ENCODE measurements at regions not wholly inside any gene's neighbourhood (a gene's known extent, or its start where the extent isn't known, plus 50 kb on each side); places are given as distances from the start of the nearest gene placed in this dataset.

DNA sequence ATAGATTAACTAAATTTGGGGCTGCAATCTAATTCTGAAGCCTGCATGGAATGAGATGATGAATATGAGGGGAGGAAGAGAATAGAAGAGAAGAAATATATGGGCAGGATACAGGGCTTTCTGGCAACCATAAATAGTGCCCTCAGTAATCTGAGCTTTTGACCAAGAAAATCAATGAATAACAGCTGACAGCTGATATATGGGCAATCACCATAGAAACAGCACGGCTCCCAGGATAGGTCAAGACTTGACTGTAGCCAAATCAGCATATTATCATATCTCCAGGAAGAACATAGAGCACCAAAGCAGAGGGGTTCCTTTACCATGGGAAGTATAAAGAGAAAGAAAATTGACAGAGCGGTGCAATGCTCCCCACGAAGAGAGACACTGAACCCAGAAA lies 643.8 kb upstream of the TENM4 start:
- no peak for FAIRE-seq

DNA sequence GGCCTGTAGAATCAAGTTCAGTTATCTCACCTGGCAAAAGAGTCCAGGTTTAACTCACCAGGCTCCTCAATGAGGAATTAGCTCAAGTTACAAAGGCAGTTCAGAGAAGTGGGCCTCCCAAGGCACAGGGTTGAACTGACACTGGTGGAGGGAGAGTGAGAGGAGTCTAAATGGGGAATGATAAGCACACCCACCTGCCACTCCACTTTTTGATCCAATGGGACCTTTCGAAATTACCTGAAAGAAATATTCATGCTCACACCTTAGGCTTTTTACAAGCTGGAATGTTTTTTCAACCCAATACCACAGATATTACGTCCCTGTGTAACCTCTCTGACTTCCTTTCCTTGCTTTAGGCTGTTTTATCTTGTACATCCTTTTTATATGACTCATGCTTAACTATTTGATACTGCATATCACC lies 642.7 kb upstream of the TENM4 start:
- no peak for FAIRE-seq

DNA sequence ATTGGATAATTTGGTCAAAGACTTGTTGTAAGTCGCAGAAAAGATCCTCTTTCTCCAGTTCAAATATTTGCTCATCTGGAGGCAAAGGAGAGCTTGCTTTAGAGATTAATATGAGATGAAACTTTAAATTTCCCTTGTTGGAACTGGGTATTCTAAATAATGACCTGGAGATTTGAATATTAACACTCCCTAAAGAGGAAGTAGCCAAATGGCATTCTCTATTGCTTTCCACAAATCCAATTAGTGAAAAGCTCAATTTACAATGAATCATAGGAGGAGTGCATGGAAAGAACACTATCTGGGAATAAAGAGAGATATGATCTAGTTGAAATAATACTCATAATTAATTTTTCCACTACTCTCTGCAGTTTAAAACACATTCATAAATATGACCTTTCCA lies 641.6 kb upstream of the TENM4 start:
- no peak for FAIRE-seq

DNA sequence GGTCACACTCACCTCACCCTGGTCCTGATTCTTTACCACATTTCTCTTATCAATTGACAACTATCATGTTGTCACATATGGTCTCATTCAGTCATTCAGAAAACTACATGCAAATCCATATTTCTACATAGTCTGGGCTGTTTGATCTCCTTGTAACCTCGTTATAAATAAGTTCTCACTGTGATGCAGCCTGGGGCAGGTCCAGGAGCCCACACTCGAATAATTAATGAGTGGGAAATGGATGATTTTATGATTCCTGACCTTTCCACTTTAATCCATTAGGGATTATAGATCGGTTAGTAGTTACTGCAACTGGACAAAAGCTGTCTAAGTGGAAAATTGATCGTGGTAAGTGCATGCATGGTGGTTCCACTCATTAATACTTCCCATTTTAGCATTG lies 636.3 kb upstream of the TENM4 start:
- FAIRE-seq: no peak

DNA sequence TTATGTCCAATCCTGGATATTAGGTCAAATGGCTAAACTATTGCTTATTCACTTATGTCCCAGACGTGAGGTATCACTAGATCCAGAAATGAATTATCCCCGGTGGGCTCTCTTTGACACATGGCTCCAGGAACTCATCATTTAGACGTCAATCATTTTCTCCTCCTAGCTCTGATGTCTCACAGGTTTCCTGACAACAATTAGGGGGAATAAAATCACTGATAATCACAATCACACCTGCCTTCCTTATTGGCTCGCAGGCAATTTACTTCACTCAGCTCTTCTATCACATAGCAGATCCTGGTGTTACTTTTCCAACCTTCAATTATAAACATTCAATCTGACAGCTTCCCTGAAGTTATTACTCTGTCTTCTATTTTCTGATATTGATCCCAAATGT lies 634.0 kb upstream of the TENM4 start:
- FAIRE-seq: no peak

DNA sequence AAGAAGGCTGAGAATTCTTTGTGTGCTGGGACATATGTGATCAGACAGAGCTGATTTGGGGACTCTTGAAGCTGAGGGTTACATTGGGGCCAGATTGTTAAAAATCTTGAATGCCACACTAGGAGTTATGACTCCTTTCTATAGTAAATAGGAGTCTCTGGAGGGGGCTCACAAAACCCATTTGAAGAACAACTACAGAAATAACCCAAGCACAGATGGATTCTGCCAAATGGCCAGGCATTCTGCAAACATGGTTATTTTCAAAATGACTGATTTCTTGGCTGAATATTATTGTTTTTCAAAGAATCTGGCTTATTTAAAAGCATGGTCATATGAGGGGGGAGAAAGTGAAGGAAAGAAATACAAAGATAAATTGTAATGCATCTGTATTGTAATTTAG lies 625.5 kb upstream of the TENM4 start:
- FAIRE-seq: no peak

DNA sequence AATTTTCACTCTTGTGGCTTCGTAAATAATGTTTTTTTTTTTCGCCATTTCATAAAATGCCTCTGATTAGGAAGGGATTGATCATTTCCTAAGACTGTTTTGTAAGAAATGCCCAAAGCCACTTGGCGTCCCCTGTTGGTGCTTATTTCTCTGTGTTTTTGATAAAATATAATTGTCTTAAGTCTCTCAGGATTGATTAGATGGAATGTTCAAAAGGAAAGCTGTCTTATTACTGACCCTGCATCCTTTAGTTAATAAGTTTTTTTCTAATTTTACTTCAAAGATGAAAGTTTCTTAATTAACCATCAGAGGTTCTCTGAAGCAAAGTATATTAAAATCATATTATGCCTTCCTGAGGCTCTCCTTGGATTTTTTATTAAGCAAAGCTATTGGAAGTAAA lies 624.3 kb upstream of the TENM4 start:
- no peak for FAIRE-seq

DNA sequence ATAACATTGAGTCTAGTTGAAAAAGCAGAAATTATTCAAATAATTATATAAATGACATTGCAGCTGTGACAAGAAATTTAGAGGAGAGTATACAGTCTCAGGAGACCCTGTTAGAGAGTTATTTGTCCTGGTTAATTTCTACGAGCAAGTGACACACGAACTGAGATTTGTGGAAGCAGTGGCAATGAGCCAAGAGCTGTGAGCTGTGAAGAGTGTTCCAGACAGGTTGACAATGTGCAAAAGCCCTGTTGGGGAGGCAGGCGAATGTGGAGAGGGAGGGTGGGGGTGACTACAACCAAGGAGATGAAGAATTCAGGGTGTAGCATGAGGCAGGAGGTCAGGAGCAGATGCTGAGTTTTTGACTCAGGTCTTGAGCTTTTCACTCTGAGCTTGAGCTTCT lies 620.2 kb upstream of the TENM4 start:
- no peak for FAIRE-seq

DNA sequence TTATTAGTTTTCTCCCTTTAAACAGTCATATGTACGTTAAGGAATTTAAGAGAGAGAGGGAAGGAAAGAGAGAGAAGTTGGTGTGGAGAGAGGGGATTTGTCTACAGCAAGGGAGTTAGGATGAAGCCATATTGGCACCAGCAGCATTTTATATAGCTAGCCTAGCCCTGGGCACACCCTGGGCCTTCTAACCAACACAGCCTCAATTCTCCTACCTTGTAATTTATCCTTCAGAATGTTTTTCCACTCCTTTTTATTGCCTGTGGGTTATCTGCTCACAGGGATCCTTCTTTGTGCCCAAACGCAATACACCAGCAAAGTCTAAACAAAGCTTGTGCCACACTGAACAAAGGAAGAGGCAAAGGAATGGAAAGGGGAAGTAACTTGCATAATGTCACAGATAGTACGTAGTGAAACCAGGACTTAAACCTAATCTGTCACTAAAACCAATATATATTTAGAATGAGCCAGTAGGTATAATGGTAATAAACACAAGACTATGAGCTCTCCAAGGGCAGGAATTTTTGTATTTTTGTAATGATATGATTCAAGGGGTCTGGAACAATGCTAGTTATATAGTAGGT lies 613.8 kb upstream of the TENM4 start:
- no peak for FAIRE-seq

DNA sequence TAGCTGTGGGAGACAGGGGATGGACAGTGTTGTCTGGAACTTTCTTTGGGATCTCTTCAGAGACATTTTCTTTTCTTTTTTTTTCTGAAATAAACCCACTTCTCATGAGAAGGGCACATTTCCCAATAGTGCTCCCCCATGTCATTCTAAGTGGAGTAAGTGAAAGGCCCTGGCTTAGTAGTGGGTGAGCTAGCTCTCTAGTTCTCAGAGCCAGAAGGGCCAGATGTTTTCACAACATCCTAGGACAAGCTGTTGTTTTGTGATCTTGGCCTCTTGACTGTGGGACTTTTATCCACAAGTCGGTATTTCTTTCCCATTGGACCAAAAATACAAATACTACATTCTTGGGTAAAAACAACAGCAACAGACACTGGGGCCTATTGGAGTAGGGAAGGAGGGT lies 607.7 kb upstream of the TENM4 start:
- FAIRE-seq: no peak

DNA sequence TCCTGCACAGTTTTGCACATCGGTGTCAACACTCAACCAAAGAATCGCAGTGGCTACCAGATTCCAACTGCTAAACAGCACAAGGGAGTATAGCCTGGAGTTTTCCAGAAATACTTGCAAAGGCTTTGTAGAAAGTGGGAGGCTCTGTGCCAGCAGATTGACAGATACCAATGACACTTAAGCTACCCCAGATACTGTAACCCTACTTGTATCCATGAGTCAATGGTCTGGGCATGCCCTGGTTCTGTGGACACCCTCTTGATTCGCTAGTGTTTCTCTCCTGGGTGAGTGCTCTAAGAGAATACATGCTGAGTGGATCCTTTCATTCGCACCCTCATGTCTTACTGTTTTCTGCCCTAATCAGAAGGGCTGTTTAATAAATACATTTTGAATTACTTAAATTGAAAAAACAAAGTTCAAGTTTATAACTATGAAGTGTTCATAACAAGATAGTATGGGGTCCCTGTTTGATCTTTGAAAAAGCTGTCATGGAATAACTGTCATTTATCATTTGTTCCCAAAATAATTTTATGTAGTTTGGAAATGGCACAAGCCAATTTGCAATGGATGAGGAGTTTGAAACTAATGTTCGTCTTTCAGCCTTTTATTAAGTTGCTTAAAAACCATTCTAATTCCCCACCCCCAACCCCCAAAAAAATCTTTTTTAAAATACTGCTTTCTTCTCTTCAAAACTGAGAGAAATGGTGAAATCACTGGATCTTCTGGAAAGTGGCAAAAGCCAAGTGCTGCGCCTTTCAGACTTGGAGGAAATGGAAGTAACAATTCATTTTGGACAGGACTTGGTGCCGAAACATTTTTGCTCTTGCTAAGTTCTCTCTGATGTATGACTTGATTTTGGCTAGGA lies 600.5 kb upstream of the TENM4 start:
- no peak for FAIRE-seq

DNA sequence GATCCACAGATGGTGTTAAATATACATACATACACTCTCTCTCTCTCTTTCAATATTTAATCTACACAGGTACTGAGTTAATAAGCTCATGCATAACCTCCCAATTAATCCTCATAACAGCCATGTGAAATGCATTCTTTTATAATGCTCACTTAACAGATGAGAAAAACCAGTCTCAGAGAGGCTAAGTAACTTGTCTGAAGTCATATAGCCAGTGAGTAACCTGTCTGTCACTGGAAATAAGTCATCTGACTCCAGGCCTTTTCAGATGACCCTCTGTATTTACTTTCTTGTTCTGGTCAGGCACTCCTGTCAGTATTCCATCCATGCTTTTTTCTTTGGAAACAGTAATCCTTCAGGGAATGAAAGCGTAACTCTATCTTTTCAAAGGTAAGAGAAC lies 594.0 kb upstream of the TENM4 start:
- no peak for FAIRE-seq

DNA sequence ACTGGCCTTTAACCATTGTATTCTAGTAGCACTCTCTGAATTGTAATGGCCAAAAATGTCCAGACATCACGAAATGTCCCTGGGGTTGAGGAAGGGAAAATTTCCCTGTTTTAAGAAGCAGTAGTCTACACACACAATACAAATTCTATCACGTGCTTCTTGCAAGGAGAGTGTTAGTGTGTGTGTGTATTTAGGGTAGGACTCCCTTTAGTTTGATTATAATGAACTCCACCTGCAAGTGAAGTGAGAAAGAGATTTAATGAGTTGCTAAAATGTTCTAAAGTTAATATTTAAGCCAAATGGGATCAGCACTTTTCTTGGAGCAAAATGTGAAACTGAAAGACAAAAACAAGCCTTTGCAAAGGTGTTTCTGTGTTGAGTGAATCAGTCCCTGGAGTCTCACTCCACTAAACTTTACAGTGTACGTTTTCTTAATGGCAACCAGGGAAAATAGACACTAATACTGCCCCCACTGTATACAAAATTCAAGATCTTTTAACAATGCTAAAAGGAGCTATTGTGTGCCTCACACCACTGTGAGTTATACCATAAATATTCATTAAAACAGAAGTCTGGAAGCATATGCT lies 590.3 kb upstream of the TENM4 start:
- FAIRE-seq: no peak

DNA sequence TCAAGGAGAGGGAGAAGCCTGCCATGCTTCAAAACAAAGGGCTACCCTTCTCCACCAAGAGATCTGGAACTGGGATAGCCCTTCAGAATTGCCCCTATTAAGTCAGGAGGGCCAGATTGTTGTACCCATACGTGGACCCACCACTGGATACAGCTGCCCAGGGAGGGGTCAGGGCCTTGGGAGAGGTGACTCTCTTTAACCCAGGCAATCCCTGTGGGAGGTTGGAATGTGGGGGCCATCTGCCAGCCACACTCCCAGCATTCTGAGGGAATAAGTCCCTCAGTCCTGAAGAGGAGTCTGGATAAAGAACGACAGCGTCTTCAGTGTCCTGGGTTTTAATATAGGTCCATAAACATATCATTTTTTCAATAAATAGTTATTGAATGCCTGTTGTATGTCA lies 588.2 kb upstream of the TENM4 start:
- FAIRE-seq: no peak

DNA sequence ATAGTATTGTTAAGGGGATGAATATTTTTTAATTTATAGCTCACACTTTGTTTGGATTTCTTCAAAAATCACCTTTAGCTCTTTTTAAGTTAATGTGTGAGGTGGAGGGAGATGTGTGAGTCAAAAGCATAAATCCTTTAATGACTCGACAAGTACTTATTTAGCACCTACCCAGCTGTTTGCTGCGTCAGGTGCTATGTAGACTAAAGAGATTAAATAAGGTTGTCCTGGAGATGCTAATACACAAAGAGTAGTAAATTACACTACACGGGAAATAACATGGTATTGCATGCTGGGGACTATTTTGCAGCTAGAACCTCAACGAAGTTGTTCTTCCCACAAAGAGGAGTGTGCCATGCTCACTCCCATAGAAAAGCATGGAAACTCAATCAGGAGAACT lies 583.3 kb upstream of the TENM4 start:
- FAIRE-seq: no peak

DNA sequence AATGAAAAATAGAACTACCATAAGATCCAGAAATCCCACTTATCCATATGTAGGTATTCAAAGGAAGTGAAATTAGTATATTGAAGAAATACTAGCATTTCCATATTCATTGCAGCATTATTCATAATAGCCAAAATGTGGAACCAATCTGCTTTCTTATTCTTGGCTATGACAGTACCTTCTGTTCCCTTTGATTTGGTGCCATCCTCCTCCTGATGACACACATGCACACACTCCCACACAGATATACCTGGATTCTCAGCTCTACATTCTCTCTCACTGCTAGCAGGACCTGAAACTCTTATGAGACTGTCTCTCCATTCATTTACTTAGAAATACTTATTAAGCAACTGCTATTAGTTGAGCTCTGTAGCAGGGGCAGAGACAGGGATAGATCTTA lies 582.6 kb upstream of the TENM4 start:
- FAIRE-seq: no peak

DNA sequence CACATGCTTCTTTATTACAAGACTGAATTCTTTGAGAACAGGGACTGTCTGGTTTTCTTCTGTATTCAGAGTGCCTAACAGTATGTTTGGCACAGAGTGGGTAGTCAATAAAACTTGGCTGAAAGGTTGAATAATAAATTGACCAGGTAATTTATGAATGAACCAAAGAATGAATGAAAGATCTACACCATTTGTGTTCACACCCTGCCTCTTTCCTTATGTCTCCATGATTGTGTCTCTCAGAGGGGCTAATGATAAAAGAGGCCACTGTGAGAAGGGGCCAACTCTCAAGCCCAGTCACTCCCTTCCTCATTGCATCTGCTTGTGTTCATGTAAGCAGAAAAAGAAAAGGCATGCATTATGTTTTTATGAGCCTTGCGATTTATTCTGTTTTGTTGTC lies 569.7 kb upstream of the TENM4 start:
- FAIRE-seq: no peak

DNA sequence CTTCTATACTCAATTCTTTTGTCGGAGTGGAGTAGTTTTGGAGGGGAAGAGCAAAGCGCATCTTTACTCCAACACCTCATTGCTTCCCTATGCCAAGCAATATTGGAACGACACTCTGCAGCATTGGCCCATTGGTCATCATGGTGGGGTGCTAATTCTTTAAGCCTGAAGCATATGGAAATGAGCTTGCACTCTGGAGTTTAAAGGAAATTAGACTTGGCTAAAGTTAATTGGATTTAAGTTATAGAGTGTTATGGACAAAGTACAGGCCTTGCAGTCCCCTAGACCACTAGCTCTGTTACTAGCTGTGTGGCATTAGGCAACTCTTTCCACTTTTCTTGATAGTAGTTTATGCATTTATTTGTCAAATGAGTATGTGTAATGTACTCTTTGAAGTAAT lies 568.3 kb upstream of the TENM4 start:
- no peak for FAIRE-seq

DNA sequence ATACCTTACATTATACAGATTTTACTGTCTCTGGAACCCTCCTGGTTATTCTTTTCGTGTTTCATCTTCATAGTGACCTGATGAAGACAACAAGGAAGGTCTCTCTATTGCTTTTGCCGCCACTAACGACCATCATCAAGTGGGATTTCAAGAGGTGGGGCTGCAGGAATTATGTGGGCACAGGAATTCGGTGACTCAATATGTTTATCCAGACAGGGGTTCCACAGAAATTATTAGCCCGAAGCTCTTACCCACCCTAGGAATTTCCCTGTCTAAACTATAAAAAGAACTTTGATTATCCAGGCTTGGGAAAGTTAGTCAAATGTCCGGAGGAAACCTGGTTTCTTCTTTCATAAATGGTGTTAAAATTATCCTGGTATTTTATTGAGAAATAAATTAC lies 566.8 kb upstream of the TENM4 start:
- no peak for FAIRE-seq

DNA sequence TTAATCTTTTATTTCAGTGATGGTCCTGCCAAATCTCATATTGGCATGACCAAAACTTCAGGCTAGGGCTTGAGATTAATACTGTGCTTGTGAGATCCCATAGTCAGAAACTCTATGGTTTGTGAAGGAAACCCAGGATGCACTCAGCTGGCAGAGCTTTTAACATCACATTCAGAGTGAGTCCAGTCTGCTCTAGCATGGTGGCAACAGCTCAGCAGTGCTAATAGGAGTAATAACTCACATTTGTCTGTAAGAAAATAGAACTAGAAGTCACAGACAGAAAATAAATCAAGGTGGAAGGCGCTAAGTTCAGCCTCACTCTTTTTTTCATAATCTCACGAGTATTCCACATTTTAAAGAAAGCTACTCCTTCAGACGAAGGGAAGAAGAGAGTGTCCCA lies 549.3 kb upstream of the TENM4 start:
- FAIRE-seq: no peak

DNA sequence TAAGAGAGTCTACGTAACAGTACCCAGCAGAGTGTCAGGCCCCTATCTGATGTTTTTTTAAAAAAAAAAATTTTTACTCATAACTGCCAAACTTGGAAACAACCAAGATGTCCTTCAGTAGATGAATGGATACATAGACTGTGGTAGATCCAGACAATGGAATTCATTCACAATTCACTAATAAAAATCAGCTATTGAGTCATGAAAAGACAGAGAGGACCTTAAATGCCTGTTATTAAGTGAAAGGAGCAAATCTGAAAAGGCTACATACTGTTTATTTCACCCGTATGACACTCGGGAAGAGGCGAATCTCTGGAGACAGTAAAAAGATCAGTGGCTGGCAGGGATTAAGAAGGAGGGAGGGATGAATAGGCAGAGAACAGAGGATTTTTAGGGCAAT lies 541.4 kb upstream of the TENM4 start:
- FAIRE-seq: no peak

DNA sequence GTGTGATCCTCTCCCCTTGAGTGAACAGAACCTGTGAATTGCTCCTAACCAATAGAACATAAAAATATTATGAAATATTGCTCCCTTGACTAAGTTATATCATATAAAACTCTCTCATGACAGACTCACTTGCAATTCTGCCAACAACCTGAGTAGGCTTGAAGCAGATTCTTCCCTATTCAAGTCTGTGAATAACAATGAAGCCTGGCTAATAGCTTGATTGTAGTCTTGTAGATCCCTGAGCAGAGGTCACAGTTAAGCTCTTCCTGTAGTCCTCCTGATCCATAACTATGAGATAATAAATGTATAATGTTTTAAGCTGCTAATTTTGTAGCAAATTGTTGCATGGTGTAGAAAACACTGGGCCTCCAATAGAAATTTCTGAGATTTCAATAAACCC lies 540.1 kb upstream of the TENM4 start:
- no peak for FAIRE-seq

DNA sequence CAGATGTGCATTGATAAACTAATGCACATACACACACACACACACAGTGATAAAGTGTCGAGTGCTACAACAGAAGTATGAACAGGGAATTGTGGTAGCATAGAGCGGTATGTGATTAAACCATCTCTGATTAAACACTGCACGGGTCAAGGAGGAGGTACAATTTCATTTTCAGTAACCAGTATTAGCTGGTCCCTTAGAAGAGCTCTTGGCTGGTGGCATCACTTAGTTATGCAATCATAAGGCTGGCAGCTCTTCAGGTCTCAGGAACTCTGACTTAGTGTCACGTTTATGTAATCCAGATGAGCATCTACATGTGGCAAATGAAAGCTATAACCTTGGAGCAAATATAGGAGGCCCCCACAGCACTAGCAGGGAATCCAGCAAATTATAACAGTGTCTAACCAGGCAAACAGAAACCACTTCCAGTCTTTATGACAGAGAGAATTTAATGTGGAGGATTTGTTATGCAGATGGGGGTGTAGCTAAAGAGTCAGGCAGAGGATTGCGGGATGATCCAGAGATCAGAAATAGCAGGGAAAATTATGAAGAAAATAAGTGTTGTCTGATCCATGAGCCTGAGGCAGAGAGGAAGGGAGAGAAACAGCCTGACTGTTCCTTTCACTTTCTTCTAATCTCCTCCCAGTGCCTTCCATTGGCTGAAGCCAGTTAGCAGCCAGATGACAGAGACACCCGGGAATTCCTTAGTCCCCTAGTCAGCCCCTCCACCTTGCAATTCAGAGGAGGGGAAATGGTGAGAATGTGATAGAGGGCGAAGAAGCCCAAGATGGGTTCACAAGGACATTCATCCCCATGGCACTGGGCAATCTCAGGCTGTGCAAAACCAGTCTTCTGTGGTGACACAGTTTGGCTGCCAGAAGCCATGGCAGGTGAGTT lies 533.1 kb upstream of the TENM4 start:
- FAIRE-seq: no peak
